Brain microvascular endothelial cell (primary cell): ENCODE measurements at regions not wholly inside any gene's neighbourhood (a gene's known extent, or its start where the extent isn't known, plus 50 kb on each side); places are given as distances from the start of the nearest gene placed in this dataset.

Source experiments
- DNase-seq: peaks from one replicate; pipeline ENCODE4 v3.0.0-alpha.2; 2020
- H3K27ac ChIP-seq: fragments of 250-450 bp; sonication (Bioruptor Pico); 2 replicates; pipeline ENCODE4 v1.5.1; 2020; ENCODE audit warnings: mild to moderate bottlenecking, moderate library complexity
- H3K27me3 ChIP-seq: fragments of 250-450 bp; sonication (Bioruptor Pico); replicated peaks from 2 replicates; pipeline ENCODE4 v1.5.1; 2020; ENCODE audit warnings: mild to moderate bottlenecking
- H3K36me3 ChIP-seq: fragments of 250-450 bp; sonication (Bioruptor Pico); replicated peaks from 2 replicates; pipeline ENCODE4 v1.5.1; 2020; ENCODE audit warnings: mild to moderate bottlenecking
- H3K4me3 ChIP-seq: 2 replicates; pipeline ENCODE4 v1.5.1; 2011; ENCODE audit warnings: low read depth, mild to moderate bottlenecking, control low read depth, low read length, moderate library complexity
- in situ Hi-C: cut with HindIII; loops from 2 replicates; pipeline ENCODE4 v1.10.0; 2017; ENCODE audit warnings: low sequenced_read_pairs, low pct_ligation_motif_present
- TF ChIP-seq, protein P1 (sequence below): IDR thresholded peaks from 2 replicates; pipeline ENCODE4 v1.5.1; 2011; ENCODE audit warnings: low read depth, mild to moderate bottlenecking, moderate library complexity, low read length, control low read depth, inconsistent platforms; ENCODE audit errors: missing control alignments

DNA sequence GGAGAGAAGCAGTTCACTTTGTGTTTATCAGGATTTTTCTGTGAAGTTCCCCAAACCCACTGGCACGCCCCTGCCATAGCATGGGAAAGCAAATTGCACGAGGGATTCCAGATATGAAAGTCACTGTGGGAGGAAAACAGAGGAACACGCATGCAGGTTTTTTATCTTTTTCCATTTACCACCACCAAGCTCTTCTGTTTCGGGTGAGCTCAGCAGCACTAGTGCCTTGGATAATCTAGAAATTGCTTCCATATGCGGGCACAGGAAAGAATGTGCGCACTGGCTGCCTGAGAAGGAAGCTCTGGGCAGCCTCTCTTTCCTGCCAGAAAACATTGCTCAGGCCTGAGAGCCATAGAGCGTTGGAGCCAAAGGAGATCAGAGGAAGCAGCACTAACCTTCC lies 65.9 kb upstream of the WIPF1 start:
- peak; percentile 43 for DNase-seq
- TF ChIP-seq, protein P1, sequence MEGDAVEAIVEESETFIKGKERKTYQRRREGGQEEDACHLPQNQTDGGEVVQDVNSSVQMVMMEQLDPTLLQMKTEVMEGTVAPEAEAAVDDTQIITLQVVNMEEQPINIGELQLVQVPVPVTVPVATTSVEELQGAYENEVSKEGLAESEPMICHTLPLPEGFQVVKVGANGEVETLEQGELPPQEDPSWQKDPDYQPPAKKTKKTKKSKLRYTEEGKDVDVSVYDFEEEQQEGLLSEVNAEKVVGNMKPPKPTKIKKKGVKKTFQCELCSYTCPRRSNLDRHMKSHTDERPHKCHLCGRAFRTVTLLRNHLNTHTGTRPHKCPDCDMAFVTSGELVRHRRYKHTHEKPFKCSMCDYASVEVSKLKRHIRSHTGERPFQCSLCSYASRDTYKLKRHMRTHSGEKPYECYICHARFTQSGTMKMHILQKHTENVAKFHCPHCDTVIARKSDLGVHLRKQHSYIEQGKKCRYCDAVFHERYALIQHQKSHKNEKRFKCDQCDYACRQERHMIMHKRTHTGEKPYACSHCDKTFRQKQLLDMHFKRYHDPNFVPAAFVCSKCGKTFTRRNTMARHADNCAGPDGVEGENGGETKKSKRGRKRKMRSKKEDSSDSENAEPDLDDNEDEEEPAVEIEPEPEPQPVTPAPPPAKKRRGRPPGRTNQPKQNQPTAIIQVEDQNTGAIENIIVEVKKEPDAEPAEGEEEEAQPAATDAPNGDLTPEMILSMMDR: no peak
- in situ Hi-C loops: no loop called here
- no peak overlapping the region for H3K27ac ChIP-seq
- H3K27me3 ChIP-seq: no peaks in the 10 kb centered on the region
- H3K36me3 ChIP-seq: no peaks in the 10 kb centered on the region
- no peak overlapping the region for H3K4me3 ChIP-seq

DNA sequence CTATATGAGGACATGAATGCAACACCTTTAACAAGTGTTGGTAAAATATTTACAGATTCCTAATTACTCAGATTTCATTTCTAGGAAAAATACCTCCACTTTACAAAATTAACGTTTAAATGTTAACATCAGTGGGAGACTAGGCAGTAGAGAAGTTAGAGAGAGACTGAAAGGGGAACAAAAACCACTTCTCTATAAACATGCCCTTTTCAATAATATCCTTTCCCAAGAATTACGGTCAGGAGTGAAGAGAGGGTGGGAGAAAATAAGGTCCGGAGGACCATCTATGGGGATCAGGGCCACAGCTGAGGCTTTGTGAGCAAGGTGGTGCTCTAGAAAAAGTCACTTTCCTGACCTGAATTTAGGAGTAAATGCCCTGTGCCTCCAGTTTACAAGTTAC lies 65.3 kb upstream of the WIPF1 start:
- TF ChIP-seq, protein P1: no peak
- no peaks in the 10 kb centered on the region for H3K36me3 ChIP-seq
- DNase-seq: no peak
- H3K27ac ChIP-seq: no peak overlapping the region
- no peaks in the 10 kb centered on the region for H3K27me3 ChIP-seq
- in situ Hi-C loops: no loop called here
- no peak overlapping the region for H3K4me3 ChIP-seq

DNA sequence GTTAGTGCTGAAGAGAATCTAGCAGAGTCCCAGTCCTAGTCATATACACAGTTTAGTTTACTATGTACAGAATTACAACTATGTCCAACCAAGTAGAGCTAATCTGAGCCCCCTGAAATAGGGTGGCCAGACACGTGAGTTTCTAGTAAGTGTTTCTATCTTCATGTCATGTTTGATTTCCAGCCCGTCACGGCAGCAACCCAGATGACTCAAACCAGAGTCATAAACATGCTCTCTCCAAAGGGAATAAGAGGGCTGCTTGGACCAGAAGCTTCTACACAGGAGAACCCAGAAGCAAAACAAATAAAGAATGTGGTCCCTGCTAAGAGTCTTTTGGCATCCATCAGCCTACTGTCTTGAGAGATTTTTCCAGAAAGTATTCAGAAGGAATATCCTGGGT lies 64.9 kb upstream of the WIPF1 start:
- peak; percentile 83 for DNase-seq
- Histone ChIP-seq H3K36me3 (no peaks in the 10 kb centered on the region), H3K27ac (no peak overlapping the region), H3K4me3 (no peak overlapping the region), H3K27me3 (no peaks in the 10 kb centered on the region)
- TF ChIP-seq, protein P1: no peak
- in situ Hi-C loops: no loop called here

DNA sequence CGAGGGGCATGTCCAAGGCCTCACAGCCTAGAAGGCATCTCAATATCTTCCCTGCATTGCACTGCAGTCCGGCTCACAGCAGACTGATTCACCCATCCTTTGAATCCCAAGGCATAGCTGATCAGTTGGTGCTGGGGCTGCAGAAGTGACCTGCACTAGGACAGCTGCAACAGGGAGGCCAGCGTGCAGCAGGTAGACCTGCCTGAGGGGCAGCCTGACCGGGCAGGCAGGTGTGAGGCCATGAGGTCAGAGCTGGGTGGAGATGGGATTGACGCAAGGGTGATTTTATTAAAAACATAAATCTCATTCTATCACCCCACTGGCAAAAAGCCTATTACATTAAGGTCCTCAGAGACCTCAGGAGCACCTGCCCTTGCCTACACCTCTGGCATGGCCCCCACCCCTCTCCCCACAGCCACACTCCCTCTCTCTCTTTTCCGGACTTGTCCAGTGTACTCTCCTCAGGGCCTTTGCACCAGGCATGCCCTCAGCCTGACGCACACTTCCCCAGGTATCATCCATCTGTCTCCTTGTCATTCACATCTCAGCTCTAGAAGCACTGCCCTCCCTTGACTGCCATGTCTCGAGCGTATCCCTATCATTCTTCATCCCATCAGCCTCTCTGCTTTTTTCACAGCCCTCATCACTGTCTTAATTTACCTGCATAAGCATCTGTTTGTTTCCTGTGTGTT lies 63.5 kb upstream of the WIPF1 start:
- Histone ChIP-seq H3K27me3 (no peaks in the 10 kb centered on the region), H3K27ac (no peak overlapping the region), H3K36me3 (no peaks in the 10 kb centered on the region), H3K4me3 (no peak overlapping the region)
- DNase-seq: no peak
- TF ChIP-seq, protein P1: no peak
- in situ Hi-C loops: no loop called here

DNA sequence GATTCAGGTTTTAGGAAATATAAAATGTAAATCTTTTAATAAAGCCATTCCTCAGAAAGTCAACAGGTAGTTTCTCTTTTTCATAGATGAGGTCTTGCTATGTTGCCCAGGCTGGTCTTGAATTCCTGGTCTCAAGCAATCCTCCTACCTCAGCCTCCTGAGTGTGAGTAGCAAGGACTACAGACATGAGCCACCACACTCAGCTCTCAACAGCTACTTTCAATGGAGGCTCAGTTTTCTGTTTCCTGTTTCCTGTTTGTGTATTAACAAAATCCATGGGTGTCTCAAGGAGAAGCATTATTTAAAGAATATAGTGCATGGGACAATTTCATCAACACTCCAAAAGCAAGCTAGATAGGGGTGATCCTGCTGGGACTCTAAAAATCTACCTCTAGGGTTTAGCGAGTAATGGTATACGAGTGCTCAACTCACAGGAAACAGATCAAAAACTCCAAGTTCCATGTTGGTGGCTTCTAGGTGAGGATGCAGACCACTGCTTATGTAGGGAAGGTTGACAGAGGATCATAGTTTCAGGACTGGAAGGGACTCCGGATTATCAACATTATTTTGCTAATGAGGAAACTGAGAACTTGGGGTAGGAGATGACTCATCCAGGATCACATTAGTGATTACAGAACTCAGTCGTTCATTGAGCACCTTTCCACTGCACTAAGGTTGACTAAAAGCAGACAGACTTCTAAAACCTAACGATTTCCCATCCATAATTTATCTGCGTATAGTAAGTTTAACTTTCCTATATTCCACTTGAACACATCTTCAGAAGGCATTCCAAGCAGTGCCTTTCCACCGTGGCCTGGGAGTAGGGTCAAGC lies 61.7 kb upstream of the WIPF1 start:
- in situ Hi-C loops: no loop called here
- TF ChIP-seq, protein P1: no peak
- DNase-seq: no peak

More for the DNA sequence above, 61.7 kb upstream of the WIPF1 start:
- Histone ChIP-seq H3K36me3 (no peaks in the 10 kb centered on the region), H3K4me3 (no peak overlapping the region), H3K27me3 (no peaks in the 10 kb centered on the region), H3K27ac (no peak overlapping the region)
